GM12892 (cell line): ENCODE measurements at regions not wholly inside any gene's neighbourhood (a gene's known extent, or its start where the extent isn't known, plus 50 kb on each side); places are given as distances from the start of the nearest gene placed in this dataset.

Experiments
- POLR2A ChIP-seq: IDR thresholded peaks from 2 replicates; pipeline ENCODE4 v1.6.1; 2011; ENCODE audit warnings: low read depth, low read length, control low read depth
- POLR2AphosphoS5 ChIP-seq: IDR thresholded peaks from 2 replicates; pipeline ENCODE4 v1.6.1; 2011; ENCODE audit warnings: low read depth, low read length, control low read depth
- TAF1 ChIP-seq: IDR thresholded peaks from 2 replicates; pipeline ENCODE4 v1.6.1; 2011; ENCODE audit warnings: low read depth, mild to moderate bottlenecking, control low read depth, low read length, borderline replicate concordance

GRCh38 chr12:124505001-124505818, 62.2 kb downstream of the NCOR2 start:
- TF ChIP-seq POLR2A (no peak), POLR2AphosphoS5 (no peak), TAF1 (no peak)
